H1 (cell line): ENCODE measurements at regions not wholly inside any gene's neighbourhood (a gene's known extent, or its start where the extent isn't known, plus 50 kb on each side); places are given as distances from the start of the nearest gene placed in this dataset.

Experiments used
- BRCA1 ChIP-seq: IDR thresholded peaks from 2 replicates; pipeline ENCODE4 v1.6.1; 2012; ENCODE audit warnings: low read depth, low read length, improper control_type of control experiment
- CHD2 ChIP-seq: IDR thresholded peaks from 2 replicates; pipeline ENCODE4 v1.6.1; 2012; ENCODE audit warnings: low read length, improper control_type of control experiment
- CTCF ChIP-seq, 3 experiments: IDR thresholded peaks; 1 replicate in 2 of 3; 2 replicates in 1 of 3; pipeline versions ENCODE4 v1.5.1 to v1.6.1; 2011; ENCODE audit warnings: low read length in 3 of 3, mild to moderate bottlenecking in 3 of 3, inconsistent platforms in 2 of 3, low read depth in 1 of 3, moderate library complexity in 1 of 3; ENCODE audit not compliant: insufficient read depth in 1 of 3; ENCODE audit errors: control extremely low read depth in 1 of 3
- EP300 ChIP-seq, 2 experiments: IDR thresholded peaks; 1 replicate in 1 of 2; 2 replicates in 1 of 2; pipeline ENCODE4 v1.6.1; 2011 to 2012; ENCODE audit warnings: low read depth in 2 of 2, low read length in 2 of 2, mild to moderate bottlenecking in 2 of 2, borderline replicate concordance in 1 of 2, inconsistent platforms in 1 of 2, moderate library complexity in 1 of 2
- MAX ChIP-seq: IDR thresholded peaks from 2 replicates; pipeline ENCODE4 v1.6.1; 2012; ENCODE audit warnings: inconsistent platforms
- NRF1 ChIP-seq: IDR thresholded peaks from 2 replicates; pipeline ENCODE4 v1.6.1; 2011; ENCODE audit warnings: mild to moderate bottlenecking, low read depth, low read length, improper control_type of control experiment
- POLR2A ChIP-seq, 2 experiments: IDR thresholded peaks; 1 replicate in 1 of 2; 2 replicates in 1 of 2; pipeline ENCODE4 v1.6.1; 2011; ENCODE audit warnings: low read depth in 2 of 2, low read length in 2 of 2, mild to moderate bottlenecking in 2 of 2; ENCODE audit errors: control extremely low read depth in 1 of 2
- POLR2AphosphoS5 ChIP-seq: IDR thresholded peaks from 2 replicates; pipeline ENCODE4 v1.6.1; 2011; ENCODE audit warnings: low read depth, low read length
- USF2 ChIP-seq: IDR thresholded peaks from 2 replicates; pipeline ENCODE4 v1.6.1; 2011; ENCODE audit warnings: low read length, improper control_type of control experiment
- YY1 ChIP-seq: IDR thresholded peaks from 2 replicates; pipeline ENCODE4 v1.6.1; 2011; ENCODE audit warnings: low read depth, mild to moderate bottlenecking, low read length

- TF ChIP-seq USF2 (no peak), CTCF (IDR thresholded peaks at IDR 0.05; ENCODE audit: control extremely low read depth in 1 of 3, insufficient read depth in 1 of 3, low read depth in 1 of 3, low read length in 3 of 3) (no peak), YY1 (no peak), EP300 (IDR thresholded peaks at IDR 0.05; ENCODE audit: borderline replicate concordance in 1 of 2, low read depth in 2 of 2, low read length in 2 of 2) (no peak), POLR2AphosphoS5 (no peak), POLR2A (IDR thresholded peaks at IDR 0.05; ENCODE audit: control extremely low read depth in 1 of 2, low read depth in 2 of 2, low read length in 2 of 2) (no peak), CHD2 (no peak), MAX (no peak), BRCA1 (no peak), NRF1 (no peak)
These were observed 139.3 kb upstream of the HSFY2 start for GRCh38 chrY:18912846-18913245.
